ENCODE measurements at regions not wholly inside any gene's neighbourhood (a gene's known extent, or its start where the extent isn't known, plus 50 kb on each side); places are given as distances from the start of the nearest gene placed in this dataset.
"Not testable (repeated sequence)": the region's sequence is repeated elsewhere in the genome, so short reads cannot be mapped to it uniquely, and the experiment has no call there.

DNA sequence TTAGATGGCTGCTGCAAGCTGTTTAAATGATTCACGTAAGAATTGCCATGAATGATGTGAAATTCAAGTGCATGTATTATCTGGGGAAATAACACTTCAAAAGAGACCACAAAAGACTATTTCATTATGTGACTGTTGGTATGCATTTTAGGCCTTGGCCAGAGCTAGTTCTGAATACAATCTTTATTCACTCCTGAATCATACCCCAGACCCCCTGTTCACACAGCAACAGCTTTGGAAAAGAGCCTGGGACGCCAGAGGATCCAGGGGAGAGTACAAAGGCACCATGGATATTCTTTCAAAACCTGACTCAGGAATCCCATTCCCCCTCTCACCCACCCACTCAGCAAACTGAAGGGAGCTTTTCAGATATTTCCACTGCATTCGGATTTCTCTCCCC, 377.1 kb upstream of the DPP6 start:
- H3K27ac Mint-ChIP-seq (ENCODE audit: unreplicated experiment): no peak overlapping the region
- peaks cover 16% of the 10 kb centered on the region for H3K9me3 Mint-ChIP-seq (ENCODE audit: unreplicated experiment)
- H3K36me3 Mint-ChIP-seq (ENCODE audit: unreplicated experiment): no peaks in the 10 kb centered on the region
- no peak for DNase-seq
- H3K27me3 Mint-ChIP-seq (ENCODE audit: unreplicated experiment): peaks cover 4% of the 10 kb centered on the region
- no peak overlapping the region for H3K4me3 Mint-ChIP-seq (ENCODE audit: unreplicated experiment)
- TF ChIP-seq CTCF (IDR thresholded peaks at IDR 0.05; ENCODE audit: partially characterized antibody, unreplicated experiment): no peak
- no peaks in the 10 kb centered on the region for H3K4me1 Mint-ChIP-seq (ENCODE audit: low read depth, unreplicated experiment)

DNA sequence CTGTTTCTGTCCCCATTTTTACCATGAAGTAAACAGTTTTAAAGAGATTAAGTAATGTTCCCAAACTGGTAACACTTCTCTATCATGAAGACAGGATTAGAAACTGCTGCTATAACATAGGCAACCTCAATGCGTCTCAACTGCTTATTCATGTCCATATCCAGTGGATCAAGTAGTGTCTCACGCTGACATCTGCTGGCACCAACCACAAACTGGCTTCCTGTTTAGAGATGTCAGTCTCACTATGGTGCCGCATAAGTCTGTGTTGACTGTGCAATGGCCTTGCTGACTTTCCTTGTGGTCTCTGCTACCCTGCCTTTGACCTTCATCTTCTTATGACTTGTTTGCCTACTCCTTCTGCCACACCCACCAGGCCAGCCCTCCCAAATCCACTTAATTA, 369.6 kb upstream of the DPP6 start:
- H3K36me3 Mint-ChIP-seq (ENCODE audit: unreplicated experiment): peaks cover 7% of the 10 kb centered on the region
- no peak overlapping the region for H3K4me3 Mint-ChIP-seq (ENCODE audit: unreplicated experiment)
- peaks cover 3% of the 10 kb centered on the region for H3K27me3 Mint-ChIP-seq (ENCODE audit: unreplicated experiment)
- DNase-seq: no peak
- no peaks in the 10 kb centered on the region for H3K4me1 Mint-ChIP-seq (ENCODE audit: low read depth, unreplicated experiment)
- TF ChIP-seq CTCF (IDR thresholded peaks at IDR 0.05; ENCODE audit: partially characterized antibody, unreplicated experiment): no peak
- H3K9me3 Mint-ChIP-seq (ENCODE audit: unreplicated experiment): peaks cover 9% of the 10 kb centered on the region
- H3K27ac Mint-ChIP-seq (ENCODE audit: unreplicated experiment): no peak overlapping the region

DNA sequence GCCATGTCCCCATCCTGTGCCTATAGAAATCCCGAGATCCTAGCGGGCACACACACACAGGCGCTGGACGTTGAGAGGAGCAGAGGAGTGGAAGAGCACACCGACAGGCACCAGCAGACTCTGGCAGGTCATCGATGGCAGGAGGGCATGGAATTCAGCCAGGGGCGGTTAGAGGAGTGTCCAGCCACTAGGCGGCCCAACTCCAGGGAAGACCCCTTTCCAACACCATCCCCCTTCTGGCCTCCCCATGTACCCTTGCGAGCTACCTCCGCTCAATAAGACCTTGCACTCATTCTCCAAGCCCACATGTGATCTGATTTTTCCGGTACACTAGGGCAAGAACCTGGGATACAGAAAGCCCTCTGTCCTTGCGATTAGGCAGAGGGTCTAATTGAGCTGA, 356.0 kb upstream of the DPP6 start:
- H3K4me1 Mint-ChIP-seq (ENCODE audit: low read depth, unreplicated experiment): no peaks in the 10 kb centered on the region
- TF ChIP-seq CTCF (IDR thresholded peaks at IDR 0.05; ENCODE audit: partially characterized antibody, unreplicated experiment): no peak
- H3K27me3 Mint-ChIP-seq (ENCODE audit: unreplicated experiment): no peaks in the 10 kb centered on the region
- peaks cover 12% of the 10 kb centered on the region for H3K9me3 Mint-ChIP-seq (ENCODE audit: unreplicated experiment)
- peaks cover 6% of the 10 kb centered on the region for H3K36me3 Mint-ChIP-seq (ENCODE audit: unreplicated experiment)
- H3K27ac Mint-ChIP-seq (ENCODE audit: unreplicated experiment): no peak overlapping the region
- no peak for DNase-seq
- no peak overlapping the region for H3K4me3 Mint-ChIP-seq (ENCODE audit: unreplicated experiment)

DNA sequence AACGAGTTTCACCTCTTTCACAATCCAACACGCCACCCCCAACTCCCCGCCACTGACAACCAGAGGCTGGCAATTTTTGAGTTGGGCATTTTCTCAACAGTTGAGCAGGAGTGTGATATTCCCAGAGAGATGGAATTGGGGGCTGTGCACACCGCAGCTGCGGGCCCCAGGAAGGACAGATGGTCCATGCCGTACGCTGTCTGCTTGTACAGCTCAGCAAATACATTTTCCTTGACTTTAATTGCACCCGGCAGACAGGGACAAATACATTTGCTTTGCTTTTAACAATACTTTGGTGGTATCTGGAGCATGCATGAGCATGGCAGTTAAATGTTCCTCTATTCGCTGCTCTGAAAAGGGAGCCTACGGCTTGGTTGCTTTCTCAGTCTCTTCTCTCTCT, 354.2 kb upstream of the DPP6 start:
- TF ChIP-seq CTCF (IDR thresholded peaks at IDR 0.05; ENCODE audit: partially characterized antibody, unreplicated experiment): no peak
- Mint-ChIP-seq H3K27ac (ENCODE audit: unreplicated experiment) (no peak overlapping the region), H3K4me1 (ENCODE audit: low read depth, unreplicated experiment) (no peaks in the 10 kb centered on the region), H3K4me3 (ENCODE audit: unreplicated experiment) (no peak overlapping the region), H3K36me3 (ENCODE audit: unreplicated experiment) (peaks cover 6% of the 10 kb centered on the region), H3K27me3 (ENCODE audit: unreplicated experiment) (no peaks in the 10 kb centered on the region), H3K9me3 (ENCODE audit: unreplicated experiment) (peaks cover 12% of the 10 kb centered on the region)
- DNase-seq: no peak

DNA sequence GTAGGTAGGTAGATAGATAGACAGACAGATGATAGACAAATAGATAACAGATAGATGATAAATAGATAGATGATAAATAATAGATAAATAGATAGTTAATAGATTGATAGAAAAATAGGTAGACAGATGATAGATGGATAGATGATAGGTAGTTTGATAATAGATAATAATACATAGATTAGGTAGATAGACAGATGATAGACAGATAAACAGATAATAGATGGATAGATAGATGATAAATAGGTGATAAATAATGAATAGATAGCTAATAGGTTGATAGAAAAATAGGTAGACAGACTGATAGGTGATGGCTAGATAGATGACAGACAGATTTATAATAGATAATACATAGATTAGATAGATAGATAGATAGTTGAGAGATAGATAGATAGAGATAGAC, 350.5 kb upstream of the DPP6 start:
- peaks cover 7% of the 10 kb centered on the region for H3K9me3 Mint-ChIP-seq (ENCODE audit: unreplicated experiment)
- H3K36me3 Mint-ChIP-seq (ENCODE audit: unreplicated experiment): peaks cover 6% of the 10 kb centered on the region
- no peak overlapping the region for H3K27ac Mint-ChIP-seq (ENCODE audit: unreplicated experiment)
- no peaks in the 10 kb centered on the region for H3K4me1 Mint-ChIP-seq (ENCODE audit: low read depth, unreplicated experiment)
- TF ChIP-seq CTCF (IDR thresholded peaks at IDR 0.05; ENCODE audit: partially characterized antibody, unreplicated experiment): no peak
- DNase-seq: no peak
- H3K27me3 Mint-ChIP-seq (ENCODE audit: unreplicated experiment): no peaks in the 10 kb centered on the region
- H3K4me3 Mint-ChIP-seq (ENCODE audit: unreplicated experiment): no peak overlapping the region

GRCh38 chr7:153723892-153724291, 328.3 kb upstream of the DPP6 start:
- H3K27me3 Mint-ChIP-seq (ENCODE audit: unreplicated experiment); DNase-seq; H3K9me3 Mint-ChIP-seq (ENCODE audit: unreplicated experiment): not testable (repeated sequence)

DNA sequence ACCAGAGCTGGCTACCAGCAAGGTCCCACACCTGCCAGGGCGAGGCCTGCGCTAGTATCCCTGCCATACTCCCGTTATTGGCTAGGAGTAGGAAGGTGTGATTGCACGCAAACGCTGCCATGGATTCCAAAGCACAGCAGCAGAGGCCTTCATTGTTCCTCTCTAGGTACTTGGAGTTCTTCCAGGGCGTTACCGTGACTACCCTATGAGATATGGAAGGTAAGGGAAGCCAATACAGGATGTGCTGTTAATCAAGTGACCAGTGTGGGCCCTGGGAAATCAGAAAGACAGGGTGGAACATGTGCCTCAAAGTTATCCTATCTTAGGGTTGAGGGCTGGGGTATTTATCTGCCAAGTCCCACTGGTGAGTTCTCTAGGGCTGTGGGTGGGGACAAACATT, 320.7 kb upstream of the DPP6 start:
- DNase-seq; H3K9me3 Mint-ChIP-seq (ENCODE audit: unreplicated experiment); H3K27me3 Mint-ChIP-seq (ENCODE audit: unreplicated experiment); H3K4me1 Mint-ChIP-seq (ENCODE audit: low read depth, unreplicated experiment); H3K27ac Mint-ChIP-seq (ENCODE audit: unreplicated experiment); H3K4me3 Mint-ChIP-seq (ENCODE audit: unreplicated experiment); H3K36me3 Mint-ChIP-seq (ENCODE audit: unreplicated experiment): not testable (repeated sequence)

More at GRCh38 chr7:153723892-153724291, 328.3 kb upstream of the DPP6 start:
- H3K4me3 Mint-ChIP-seq (ENCODE audit: unreplicated experiment); H3K4me1 Mint-ChIP-seq (ENCODE audit: low read depth, unreplicated experiment); H3K27ac Mint-ChIP-seq (ENCODE audit: unreplicated experiment); H3K36me3 Mint-ChIP-seq (ENCODE audit: unreplicated experiment): not testable (repeated sequence)

DNA sequence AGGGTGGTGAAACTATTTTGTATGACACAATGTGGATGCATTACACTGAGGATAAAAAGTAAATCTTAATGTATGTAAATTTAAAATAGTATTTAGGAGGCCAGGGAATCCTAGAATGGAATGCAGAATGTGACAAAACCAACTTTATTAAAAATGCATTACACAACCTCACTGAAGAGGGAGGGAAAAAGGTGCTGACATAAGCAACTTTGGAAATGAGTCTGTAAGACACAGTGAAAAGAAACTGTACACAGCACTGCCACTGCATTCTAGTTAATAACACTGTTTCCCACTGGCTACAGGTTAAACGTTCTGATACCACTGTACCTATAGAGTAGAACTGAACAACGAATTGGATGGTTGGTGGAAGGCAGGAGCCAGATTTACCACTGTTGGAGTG, 308.8 kb upstream of the DPP6 start:
- H3K27ac Mint-ChIP-seq (ENCODE audit: unreplicated experiment); DNase-seq; H3K27me3 Mint-ChIP-seq (ENCODE audit: unreplicated experiment); H3K4me3 Mint-ChIP-seq (ENCODE audit: unreplicated experiment); H3K9me3 Mint-ChIP-seq (ENCODE audit: unreplicated experiment); H3K36me3 Mint-ChIP-seq (ENCODE audit: unreplicated experiment); H3K4me1 Mint-ChIP-seq (ENCODE audit: low read depth, unreplicated experiment): not testable (repeated sequence)
